ENCODE measurements at regions not wholly inside any gene's neighbourhood (a gene's known extent, or its start where the extent isn't known, plus 50 kb on each side); places are given as distances from the start of the nearest gene placed in this dataset.

DNA sequence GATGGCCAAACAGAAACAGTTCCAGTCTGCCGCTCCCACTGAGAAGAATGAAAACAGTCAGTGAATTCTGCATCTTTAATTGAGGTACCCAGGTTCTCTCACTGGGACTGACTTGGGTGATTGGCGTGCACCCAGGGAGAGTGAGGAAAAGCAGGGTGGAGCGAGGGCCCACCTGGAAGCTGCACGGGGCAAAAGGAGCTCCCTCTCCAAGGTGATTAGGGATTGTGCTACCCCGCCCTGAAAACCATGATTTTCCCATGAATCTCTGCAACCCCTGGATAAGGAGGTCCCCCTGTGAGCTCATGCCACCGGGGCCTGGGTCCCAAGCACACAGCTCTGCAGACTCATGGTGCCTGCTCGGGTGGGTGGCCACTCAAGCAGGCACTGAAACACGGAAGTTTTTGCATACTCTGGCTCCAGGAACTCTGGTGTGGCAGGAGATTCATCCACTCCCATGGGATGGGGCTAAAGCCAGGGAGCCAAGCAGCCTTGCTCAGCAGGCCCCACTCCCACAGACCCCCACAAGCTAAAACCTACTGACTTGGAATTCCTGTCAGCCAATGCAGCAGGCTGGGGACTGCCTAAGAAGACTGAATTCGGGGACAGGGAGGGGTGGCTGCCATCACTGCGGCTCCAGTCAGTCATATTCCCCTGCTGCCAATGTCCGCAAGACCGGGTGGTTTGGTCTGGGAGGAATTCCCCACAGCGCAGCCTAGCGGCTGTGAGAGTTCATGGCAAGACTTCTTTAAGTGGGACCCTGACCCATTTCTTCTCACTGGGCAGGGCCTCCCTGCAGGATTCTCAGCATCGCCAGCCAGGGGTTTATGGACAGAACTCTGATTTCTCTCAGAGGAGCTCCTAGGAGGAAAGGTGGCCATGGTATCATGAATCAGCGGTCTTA lies 652.2 kb upstream of the RGMB start:
- TF ChIP-seq, protein P1, sequence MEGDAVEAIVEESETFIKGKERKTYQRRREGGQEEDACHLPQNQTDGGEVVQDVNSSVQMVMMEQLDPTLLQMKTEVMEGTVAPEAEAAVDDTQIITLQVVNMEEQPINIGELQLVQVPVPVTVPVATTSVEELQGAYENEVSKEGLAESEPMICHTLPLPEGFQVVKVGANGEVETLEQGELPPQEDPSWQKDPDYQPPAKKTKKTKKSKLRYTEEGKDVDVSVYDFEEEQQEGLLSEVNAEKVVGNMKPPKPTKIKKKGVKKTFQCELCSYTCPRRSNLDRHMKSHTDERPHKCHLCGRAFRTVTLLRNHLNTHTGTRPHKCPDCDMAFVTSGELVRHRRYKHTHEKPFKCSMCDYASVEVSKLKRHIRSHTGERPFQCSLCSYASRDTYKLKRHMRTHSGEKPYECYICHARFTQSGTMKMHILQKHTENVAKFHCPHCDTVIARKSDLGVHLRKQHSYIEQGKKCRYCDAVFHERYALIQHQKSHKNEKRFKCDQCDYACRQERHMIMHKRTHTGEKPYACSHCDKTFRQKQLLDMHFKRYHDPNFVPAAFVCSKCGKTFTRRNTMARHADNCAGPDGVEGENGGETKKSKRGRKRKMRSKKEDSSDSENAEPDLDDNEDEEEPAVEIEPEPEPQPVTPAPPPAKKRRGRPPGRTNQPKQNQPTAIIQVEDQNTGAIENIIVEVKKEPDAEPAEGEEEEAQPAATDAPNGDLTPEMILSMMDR (IDR thresholded peaks at IDR 0.05; ENCODE audit: low read depth, low read length, missing control alignments) = no peak
- H3K4me3 ChIP-seq (ENCODE audit: low read depth, low read length) = no peak overlapping the region
- DNase-seq (ENCODE audit: low read depth) = no peak

DNA sequence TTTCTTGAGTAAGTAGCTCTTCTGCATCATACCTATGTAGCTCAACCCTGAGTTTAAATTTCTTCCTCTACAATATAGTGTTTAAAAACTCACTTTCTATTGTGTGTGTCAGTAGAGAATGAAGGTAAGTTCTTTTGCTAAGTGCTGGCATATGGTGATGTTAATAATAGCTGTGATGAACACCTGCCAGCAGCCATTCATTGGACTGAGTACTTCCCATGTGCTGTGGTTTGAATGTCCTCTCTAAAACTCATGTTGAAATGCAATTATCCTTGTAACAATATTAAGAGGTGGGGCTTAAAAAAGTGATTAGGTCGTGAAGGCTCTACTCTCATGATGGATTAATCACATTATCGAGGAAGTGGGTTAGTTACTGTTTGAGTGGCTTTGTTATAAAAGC lies 645.2 kb upstream of the RGMB start:
- TF ChIP-seq, protein P1 (IDR thresholded peaks at IDR 0.05; ENCODE audit: low read depth, low read length, missing control alignments) = no peak
- DNase-seq (ENCODE audit: low read depth) = no peak

DNA sequence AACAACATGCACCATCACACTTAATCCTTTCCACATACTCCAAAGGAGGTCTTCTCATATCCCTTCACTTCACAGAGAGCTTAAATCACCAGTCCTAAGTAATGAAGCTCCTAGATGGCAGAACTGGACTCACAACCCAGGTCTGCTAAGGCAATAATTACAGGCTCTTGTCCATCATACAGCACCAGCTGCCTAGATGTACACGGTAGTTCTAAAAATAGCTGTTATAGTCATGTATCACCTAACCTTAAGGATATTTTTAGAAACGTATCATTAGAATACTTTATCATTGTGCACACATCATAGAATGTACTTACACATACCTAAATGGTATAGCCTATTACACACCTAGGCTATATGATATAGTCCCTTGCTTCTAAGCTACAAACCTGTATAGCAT lies 644.6 kb upstream of the RGMB start:
- no peak overlapping the region for H3K4me3 ChIP-seq (ENCODE audit: low read depth, low read length)
- TF ChIP-seq, protein P1 (IDR thresholded peaks at IDR 0.05; ENCODE audit: low read depth, low read length, missing control alignments) = no peak
- no peak for DNase-seq (ENCODE audit: low read depth)

More for the DNA sequence above, 645.2 kb upstream of the RGMB start:
- H3K4me3 ChIP-seq (ENCODE audit: low read depth, low read length) = no peak overlapping the region

DNA sequence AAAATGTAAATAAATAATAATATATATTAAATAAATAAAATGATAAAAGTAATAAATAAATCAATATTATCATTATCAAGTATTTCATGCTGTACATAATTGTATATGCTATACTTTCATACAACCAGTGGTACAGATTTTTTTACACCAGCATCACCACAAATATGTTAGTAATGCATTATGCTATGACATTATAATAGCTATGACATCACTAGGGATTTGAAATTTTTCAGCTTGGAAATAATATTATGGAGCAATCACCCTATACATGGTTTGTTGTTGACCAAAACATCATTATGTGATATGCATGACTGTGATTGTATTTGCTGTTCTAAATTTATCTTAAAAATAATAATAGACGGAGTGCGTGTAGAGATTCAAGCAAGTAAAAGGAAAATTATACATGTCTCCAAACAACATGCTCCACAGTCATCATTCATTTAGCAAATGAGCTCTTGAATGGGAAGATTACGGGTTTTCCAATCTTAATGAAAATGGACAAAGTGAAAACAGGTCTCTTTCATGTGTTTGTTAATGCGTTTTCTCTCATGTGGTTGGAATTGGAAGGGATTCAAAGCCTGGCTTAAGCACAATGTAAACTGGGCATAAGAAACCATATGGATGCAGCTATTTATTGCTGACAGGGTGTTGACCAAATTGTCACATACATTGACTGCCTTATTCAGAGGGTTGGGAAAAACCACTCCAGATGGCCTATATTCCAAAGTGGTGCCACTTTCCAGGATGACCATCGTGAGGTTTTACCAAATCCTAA lies 643.0 kb upstream of the RGMB start:
- TF ChIP-seq, protein P1 (IDR thresholded peaks at IDR 0.05; ENCODE audit: low read depth, low read length, missing control alignments) = no peak

DNA sequence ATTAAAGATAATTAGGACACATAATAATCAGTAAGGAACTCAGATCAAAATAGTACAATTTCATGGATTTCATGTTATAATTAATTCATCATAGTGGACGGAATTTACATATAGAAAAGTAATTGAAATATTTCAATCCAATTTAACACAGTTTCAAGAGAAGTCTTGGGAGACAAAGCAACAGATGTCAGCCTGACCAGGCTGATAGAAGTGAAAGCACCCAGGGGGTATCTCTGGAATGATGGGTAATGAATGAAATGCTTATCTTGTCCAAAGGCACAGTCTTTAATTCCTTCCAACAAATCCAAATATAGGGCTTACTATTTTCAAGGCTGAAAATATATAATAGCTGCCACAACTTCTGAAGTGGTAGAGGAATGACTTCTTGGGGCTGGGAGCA lies 629.3 kb upstream of the RGMB start:
- no peak overlapping the region for H3K4me3 ChIP-seq (ENCODE audit: low read depth, low read length)
- DNase-seq (ENCODE audit: low read depth) = no peak
- TF ChIP-seq, protein P1 (IDR thresholded peaks at IDR 0.05; ENCODE audit: low read depth, low read length, missing control alignments) = no peak

More for the DNA sequence above, 643.0 kb upstream of the RGMB start:
- no peak for DNase-seq (ENCODE audit: low read depth)
- no peak overlapping the region for H3K4me3 ChIP-seq (ENCODE audit: low read depth, low read length)

DNA sequence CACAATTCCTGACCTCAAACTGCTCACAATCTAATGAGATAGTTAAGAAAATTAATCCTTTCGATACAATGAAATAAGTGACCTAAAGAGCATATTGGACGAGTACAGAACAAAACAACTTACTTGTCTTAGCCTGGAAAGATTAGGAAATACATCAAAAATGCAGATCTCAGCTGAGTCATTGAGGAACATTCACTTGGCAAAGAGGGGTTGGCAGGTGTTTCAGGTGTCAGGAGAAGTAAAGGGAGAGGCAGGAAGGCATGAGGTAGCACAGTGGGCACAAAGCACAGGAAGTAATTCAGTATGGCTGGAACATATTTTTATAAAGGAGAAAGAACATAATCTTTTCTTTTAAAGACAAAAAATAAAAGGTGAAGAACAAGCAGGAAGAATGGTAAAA lies 628.8 kb upstream of the RGMB start:
- DNase-seq (ENCODE audit: low read depth) = no peak
- H3K4me3 ChIP-seq (ENCODE audit: low read depth, low read length) = no peak overlapping the region
- TF ChIP-seq, protein P1 (IDR thresholded peaks at IDR 0.05; ENCODE audit: low read depth, low read length, missing control alignments) = no peak

Measured in GM12864 (cell line).